Prostate gland (tissue), 2 donors: ENCODE measurements at regions not wholly inside any gene's neighbourhood (a gene's known extent, or its start where the extent isn't known, plus 50 kb on each side); places are given as distances from the start of the nearest gene placed in this dataset.

ENCODE experiments used
- DNase-seq: peaks from one replicate; pipeline ENCODE4 v3.0.0-alpha.2; 2019; ENCODE audit warnings: low spot score
- H3K27ac ChIP-seq, 2 donors: fragments of 200-600 bp; sonication (generic); 2 replicates each; pipeline ENCODE4 v1.5.1; 2017 to 2019
- H3K27me3 ChIP-seq: fragments of 200-600 bp; sonication (generic); replicated peaks from 2 replicates; pipeline ENCODE4 v1.5.1; 2019; ENCODE audit not compliant: insufficient read depth
- H3K36me3 ChIP-seq, 2 donors: fragments of 200-600 bp; sonication (generic); 1 replicate in 1 of 2; 2 replicates in 1 of 2; pipeline versions ENCODE4 v1.5.1 to v1.8.1; 2017 to 2019
- H3K4me1 ChIP-seq: fragments of 200-600 bp; sonication (generic); replicated peaks from 2 replicates; pipeline ENCODE4 v1.5.1; 2019
- H3K4me3 ChIP-seq, 2 donors: fragments of 200-600 bp; sonication (generic); 2 replicates each; pipeline ENCODE4 v1.5.1; 2017 to 2019
- H3K9me3 ChIP-seq: fragments of 200-600 bp; sonication (generic); 2 replicates; pipeline ENCODE4 v1.5.1; 2017
- POLR2A ChIP-seq: fragments of 450-650 bp; IDR thresholded peaks from one replicate; pipeline ENCODE4 v1.6.1; 2016; ENCODE audit warnings: antibody characterized with exemption, mild to moderate bottlenecking
- POLR2AphosphoS5 ChIP-seq: sonication (generic); formaldehyde crosslinking; IDR thresholded peaks from one replicate; pipeline ENCODE4 v1.6.1; 2017; ENCODE audit warnings: antibody characterized with exemption
- WGBS: methylation state at CpG from one replicate; pipeline ENCODE4 v1.1.5; 2018; 5-methylcytosine and 5-hydroxymethylcytosine counted together
- intact Hi-C: fragments of 100-400 bp; cut with DNase I; formaldehyde crosslinking; loops from one replicate; pipeline ENCODE4 v1.14.2; 2022
- TF ChIP-seq, protein P1 (sequence below), 4 experiments: fragments of 200-600 bp in 2 of 4; fragments of 450-650 bp in 2 of 4; sonication (generic) in 2 of 4; IDR thresholded peaks; 1 replicate in 3 of 4; 2 replicates in 1 of 4; pipeline ENCODE4 v1.5.1; 2016 to 2019; ENCODE audit warnings: antibody characterized with exemption in 4 of 4, mild to moderate bottlenecking in 2 of 4, moderate library complexity in 2 of 4

DNA sequence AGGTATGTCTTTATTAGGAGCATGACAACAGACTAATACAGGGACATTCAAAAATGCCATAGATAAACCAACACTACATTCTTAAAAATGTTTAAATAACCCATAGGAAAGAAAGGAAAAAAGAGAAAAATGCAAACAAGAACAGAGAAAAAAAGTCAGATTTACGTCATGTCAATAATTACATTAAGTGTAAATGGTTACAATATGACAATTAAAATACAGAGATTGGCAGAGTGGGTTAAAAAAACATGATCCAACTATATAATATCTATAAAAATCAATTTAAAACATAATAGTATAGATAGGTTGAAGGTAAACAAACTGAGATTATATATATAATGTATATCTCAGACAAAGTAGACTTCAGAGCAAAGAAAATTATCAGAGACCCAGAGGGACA is 255.8 kb downstream of the ANAPC1 start:
- Histone ChIP-seq H3K36me3 (no peaks in the 10 kb centered on the region), H3K9me3 (no peaks in the 10 kb centered on the region), H3K27me3 (no peaks in the 10 kb centered on the region), H3K4me3 (no peak overlapping the region), H3K27ac (no peak overlapping the region), H3K4me1 (no peaks in the 10 kb centered on the region)
- TF ChIP-seq, protein P1, sequence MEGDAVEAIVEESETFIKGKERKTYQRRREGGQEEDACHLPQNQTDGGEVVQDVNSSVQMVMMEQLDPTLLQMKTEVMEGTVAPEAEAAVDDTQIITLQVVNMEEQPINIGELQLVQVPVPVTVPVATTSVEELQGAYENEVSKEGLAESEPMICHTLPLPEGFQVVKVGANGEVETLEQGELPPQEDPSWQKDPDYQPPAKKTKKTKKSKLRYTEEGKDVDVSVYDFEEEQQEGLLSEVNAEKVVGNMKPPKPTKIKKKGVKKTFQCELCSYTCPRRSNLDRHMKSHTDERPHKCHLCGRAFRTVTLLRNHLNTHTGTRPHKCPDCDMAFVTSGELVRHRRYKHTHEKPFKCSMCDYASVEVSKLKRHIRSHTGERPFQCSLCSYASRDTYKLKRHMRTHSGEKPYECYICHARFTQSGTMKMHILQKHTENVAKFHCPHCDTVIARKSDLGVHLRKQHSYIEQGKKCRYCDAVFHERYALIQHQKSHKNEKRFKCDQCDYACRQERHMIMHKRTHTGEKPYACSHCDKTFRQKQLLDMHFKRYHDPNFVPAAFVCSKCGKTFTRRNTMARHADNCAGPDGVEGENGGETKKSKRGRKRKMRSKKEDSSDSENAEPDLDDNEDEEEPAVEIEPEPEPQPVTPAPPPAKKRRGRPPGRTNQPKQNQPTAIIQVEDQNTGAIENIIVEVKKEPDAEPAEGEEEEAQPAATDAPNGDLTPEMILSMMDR (IDR thresholded peaks at IDR 0.05) = no peak
- TF ChIP-seq POLR2A (no peak), POLR2AphosphoS5 (no peak)
- WGBS = 92% methylated on average over 1 of the region's 1 CpG
- intact Hi-C loops = no loop called here
- DNase-seq = no peak

DNA sequence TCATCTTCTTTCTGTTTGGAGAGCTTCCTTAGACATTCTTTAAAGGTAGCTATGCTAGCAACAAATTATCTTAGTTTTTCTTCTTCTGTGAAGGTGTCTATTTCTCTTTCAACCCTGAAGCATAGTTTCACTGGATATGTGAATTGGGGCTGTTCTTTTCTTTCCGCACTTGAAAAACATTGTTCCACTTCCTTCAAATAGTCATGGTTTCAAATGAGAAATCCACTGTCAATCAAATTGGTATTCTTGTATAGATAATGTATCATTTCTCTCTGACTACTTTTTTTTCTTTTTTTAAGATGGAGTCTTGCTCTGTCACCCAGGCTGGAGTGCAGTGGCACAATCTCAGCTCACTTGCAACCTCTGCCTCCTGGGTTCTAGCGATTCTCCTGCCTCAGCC is 254.0 kb downstream of the ANAPC1 start:
- intact Hi-C loops = no loop called here
- Histone ChIP-seq H3K9me3 (no peaks in the 10 kb centered on the region), H3K4me3 (no peak overlapping the region), H3K36me3 (no peaks in the 10 kb centered on the region), H3K27me3 (no peaks in the 10 kb centered on the region), H3K4me1 (no peaks in the 10 kb centered on the region), H3K27ac (no peak overlapping the region)
- DNase-seq = no peak
- WGBS = 100% methylated on average over 2 of the region's 2 CpGs
- TF ChIP-seq POLR2AphosphoS5 (no peak), POLR2A (no peak)
- TF ChIP-seq, protein P1 (IDR thresholded peaks at IDR 0.05) = no peak

DNA sequence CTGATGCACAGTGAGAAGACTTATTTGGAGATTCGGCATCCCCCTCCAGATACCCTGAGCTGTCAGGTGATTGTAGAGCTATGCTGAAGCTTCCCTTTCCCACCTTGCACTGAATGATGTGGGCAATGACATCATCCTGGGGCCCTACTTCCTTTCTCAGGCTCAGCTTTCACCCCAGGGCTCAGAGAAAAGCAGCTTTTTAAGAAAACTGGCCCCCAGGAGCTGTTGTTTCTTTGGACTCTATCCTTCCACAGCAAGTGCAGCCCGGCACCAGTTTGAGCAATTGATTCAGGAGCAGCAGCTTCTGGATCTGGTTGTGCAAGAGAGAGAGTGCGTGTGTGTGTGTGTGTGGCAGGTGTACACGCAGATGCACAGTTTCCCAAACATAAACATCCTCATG is 251.3 kb downstream of the ANAPC1 start:
- intact Hi-C loops = no loop called here
- Histone ChIP-seq H3K36me3 (no peaks in the 10 kb centered on the region), H3K4me1 (no peaks in the 10 kb centered on the region), H3K4me3 (no peak overlapping the region), H3K27me3 (no peaks in the 10 kb centered on the region), H3K9me3 (no peaks in the 10 kb centered on the region), H3K27ac (no peak overlapping the region)
- no peak for TF ChIP-seq POLR2AphosphoS5
- no peak for TF ChIP-seq POLR2A
- TF ChIP-seq, protein P1 (IDR thresholded peaks at IDR 0.05) = no peak
- 78% methylated on average over 4 of the region's 4 CpGs for WGBS
- DNase-seq = no peak

DNA sequence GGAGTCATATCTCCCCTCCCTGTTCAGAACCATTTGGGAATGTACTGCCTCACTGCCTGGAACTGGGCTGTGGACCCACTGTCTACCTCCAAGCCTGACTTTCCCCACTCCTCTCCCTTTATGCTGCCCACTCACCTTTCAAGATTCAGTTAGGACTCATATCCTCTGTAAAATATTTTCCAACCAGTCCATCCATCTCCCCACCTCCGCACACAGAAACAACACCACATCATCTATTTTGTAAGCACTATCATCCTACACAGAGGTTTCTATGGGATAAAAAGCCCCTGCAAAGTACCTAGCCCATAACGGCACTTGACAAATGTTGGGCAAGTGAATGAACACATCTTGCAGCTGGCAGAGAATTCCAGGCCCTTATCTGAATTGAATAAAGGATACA is 250.8 kb downstream of the ANAPC1 start:
- intact Hi-C loops = no loop called here
- TF ChIP-seq, protein P1 (IDR thresholded peaks at IDR 0.05) = no peak
- TF ChIP-seq POLR2A = no peak
- TF ChIP-seq POLR2AphosphoS5 = no peak

DNA sequence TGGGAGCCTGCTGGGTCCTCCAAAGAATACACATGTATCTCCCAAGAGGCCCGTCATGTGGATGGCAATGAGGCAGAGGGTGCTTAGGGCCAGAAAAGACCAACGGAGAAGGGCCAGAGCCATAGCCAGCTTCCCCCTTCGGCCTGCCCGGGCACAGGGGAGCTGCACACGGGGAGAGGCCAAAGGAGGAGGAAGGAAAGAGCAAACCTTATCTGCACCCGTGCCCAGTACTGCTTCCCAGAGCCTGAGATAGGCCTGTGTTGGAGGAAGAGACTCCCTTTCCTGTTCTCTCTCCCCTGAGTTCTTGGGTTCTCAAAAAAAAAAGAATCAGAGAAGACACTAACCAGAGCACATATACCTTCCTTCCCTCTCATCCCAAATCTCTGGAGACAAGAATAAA is 250.3 kb downstream of the ANAPC1 start:
- intact Hi-C loops = no loop called here
- Histone ChIP-seq H3K4me3 (no peak overlapping the region), H3K9me3 (no peaks in the 10 kb centered on the region), H3K27me3 (no peaks in the 10 kb centered on the region), H3K27ac (no peak overlapping the region), H3K4me1 (no peaks in the 10 kb centered on the region), H3K36me3 (no peaks in the 10 kb centered on the region)
- 88% methylated on average over 6 of the region's 6 CpGs for WGBS
- TF ChIP-seq, protein P1 (IDR thresholded peaks at IDR 0.05) = no peak
- TF ChIP-seq POLR2AphosphoS5 = no peak
- no peak for TF ChIP-seq POLR2A
- no peak for DNase-seq

More for the DNA sequence above, 250.8 kb downstream of the ANAPC1 start:
- no peak for DNase-seq
- Histone ChIP-seq H3K4me3 (no peak overlapping the region), H3K36me3 (no peaks in the 10 kb centered on the region), H3K27ac (no peak overlapping the region), H3K4me1 (no peaks in the 10 kb centered on the region), H3K9me3 (no peaks in the 10 kb centered on the region), H3K27me3 (no peaks in the 10 kb centered on the region)
- WGBS = 93% methylated on average over 2 of the region's 2 CpGs
